Hepatocyte (in vitro differentiated cells): ENCODE measurements at regions not wholly inside any gene's neighbourhood (a gene's known extent, or its start where the extent isn't known, plus 50 kb on each side); places are given as distances from the start of the nearest gene placed in this dataset.
A peak's percentile ranks its signal among the peaks of the same experiment; 100 is the strongest.

Experiments used
- DNase-seq: peaks from one replicate; pipeline ENCODE4 v3.0.0-alpha.2; 2016; ENCODE audit warnings: low spot score
- H2AFZ ChIP-seq: fragments of 200-600 bp; sonication (generic); 2 replicates; pipeline ENCODE4 v1.6.0; 2016; ENCODE audit warnings: antibody characterized with exemption, mild to moderate bottlenecking
- H3K27ac ChIP-seq: fragments of 200-600 bp; sonication (generic); 2 replicates; pipeline ENCODE4 v1.5.1; 2016; ENCODE audit warnings: mild to moderate bottlenecking
- H3K27me3 ChIP-seq: fragments of 200-600 bp; sonication (generic); 2 replicates; pipeline ENCODE4 v1.6.1; 2016
- H3K36me3 ChIP-seq: fragments of 200-600 bp; sonication (generic); replicated peaks from 2 replicates; pipeline ENCODE4 v1.5.1; 2016; ENCODE audit warnings: low read depth; ENCODE audit not compliant: insufficient read depth
- H3K4me1 ChIP-seq: fragments of 200-600 bp; sonication (generic); 2 replicates; pipeline ENCODE4 v1.5.1; 2016; ENCODE audit warnings: mild to moderate bottlenecking, moderate library complexity; ENCODE audit not compliant: insufficient read depth
- H3K4me2 ChIP-seq: fragments of 200-600 bp; sonication (generic); 2 replicates; pipeline ENCODE4 v1.6.0; 2016
- H3K4me3 ChIP-seq: fragments of 200-600 bp; sonication (generic); 2 replicates; pipeline ENCODE4 v1.5.1; 2016; ENCODE audit warnings: mild to moderate bottlenecking
- H3K79me2 ChIP-seq: fragments of 200-600 bp; sonication (generic); 2 replicates; pipeline ENCODE4 v1.6.0; 2017; ENCODE audit warnings: mild to moderate bottlenecking
- H3K9me2 ChIP-seq: fragments of 200-600 bp; sonication (generic); replicated peaks from 2 replicates; pipeline ENCODE4 v1.6.0; 2017; ENCODE audit warnings: mild to moderate bottlenecking; ENCODE audit not compliant: insufficient read depth
- H3K9me3 ChIP-seq: fragments of 200-600 bp; sonication (generic); 2 replicates; pipeline ENCODE4 v1.5.1; 2016; ENCODE audit warnings: low read depth, mild to moderate bottlenecking
- H4K20me1 ChIP-seq: fragments of 200-600 bp; sonication (generic); 2 replicates; pipeline ENCODE4 v1.6.0; 2016; ENCODE audit warnings: mild to moderate bottlenecking; ENCODE audit not compliant: insufficient read depth, poor library complexity, severe bottlenecking
- EZH2 ChIP-seq: fragments of 200-600 bp; sonication (generic); IDR thresholded peaks from 2 replicates; pipeline ENCODE4 v1.6.1; 2016; ENCODE audit warnings: antibody characterized with exemption, mild to moderate bottlenecking, borderline replicate concordance
- EZH2phosphoT487 ChIP-seq: fragments of 200-600 bp; sonication (generic); IDR thresholded peaks from one replicate; pipeline ENCODE4 v1.6.1; 2018; ENCODE audit warnings: antibody characterized with exemption, mild to moderate bottlenecking, low read depth, moderate library complexity; ENCODE audit not compliant: unreplicated experiment, severe bottlenecking
- WGBS: methylation state at CpG from one replicate; pipeline ENCODE4 v1.1.6; 2016; ENCODE audit warnings: low lambda C conversion rate; ENCODE audit errors: missing lambda C conversion rate; 5-methylcytosine and 5-hydroxymethylcytosine counted together
- TF ChIP-seq, protein P1 (sequence below): fragments of 200-600 bp; sonication (generic); IDR thresholded peaks from 2 replicates; pipeline ENCODE4 v1.5.1; 2016; ENCODE audit warnings: antibody characterized with exemption, mild to moderate bottlenecking; ENCODE audit not compliant: poor library complexity

DNA sequence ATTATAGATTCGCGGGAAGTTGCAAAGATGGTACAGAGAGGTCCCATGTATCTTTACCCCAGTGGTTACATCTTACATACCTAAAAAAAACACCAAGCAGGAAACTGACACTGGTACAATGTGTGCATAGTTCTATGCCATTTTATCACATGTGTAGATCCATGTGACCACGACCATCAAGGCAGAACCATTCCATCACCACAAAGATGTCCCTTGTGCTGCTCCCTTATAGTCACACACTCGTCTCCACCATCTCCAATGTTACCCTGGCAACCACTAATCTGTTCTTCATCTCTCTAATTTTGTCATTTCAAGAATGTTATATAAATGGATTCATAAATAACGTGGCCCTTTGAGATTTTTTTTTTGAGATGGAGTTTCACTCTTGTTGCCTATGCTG, 156.9 kb upstream of the MAGI3 start:
- H3K79me2 ChIP-seq = no peaks in the 10 kb centered on the region
- WGBS = 96% methylated on average over 5 of the region's 5 CpGs
- DNase-seq = no peak
- peaks cover 6% of the 10 kb centered on the region for H3K4me1 ChIP-seq
- H3K27ac ChIP-seq = no peak overlapping the region
- H3K4me3 ChIP-seq = no peak overlapping the region
- no peaks in the 10 kb centered on the region for H3K9me2 ChIP-seq
- H3K36me3 ChIP-seq = no peaks in the 10 kb centered on the region
- no peak overlapping the region for H3K4me2 ChIP-seq
- no peaks in the 10 kb centered on the region for H3K9me3 ChIP-seq
- TF ChIP-seq, protein P1, sequence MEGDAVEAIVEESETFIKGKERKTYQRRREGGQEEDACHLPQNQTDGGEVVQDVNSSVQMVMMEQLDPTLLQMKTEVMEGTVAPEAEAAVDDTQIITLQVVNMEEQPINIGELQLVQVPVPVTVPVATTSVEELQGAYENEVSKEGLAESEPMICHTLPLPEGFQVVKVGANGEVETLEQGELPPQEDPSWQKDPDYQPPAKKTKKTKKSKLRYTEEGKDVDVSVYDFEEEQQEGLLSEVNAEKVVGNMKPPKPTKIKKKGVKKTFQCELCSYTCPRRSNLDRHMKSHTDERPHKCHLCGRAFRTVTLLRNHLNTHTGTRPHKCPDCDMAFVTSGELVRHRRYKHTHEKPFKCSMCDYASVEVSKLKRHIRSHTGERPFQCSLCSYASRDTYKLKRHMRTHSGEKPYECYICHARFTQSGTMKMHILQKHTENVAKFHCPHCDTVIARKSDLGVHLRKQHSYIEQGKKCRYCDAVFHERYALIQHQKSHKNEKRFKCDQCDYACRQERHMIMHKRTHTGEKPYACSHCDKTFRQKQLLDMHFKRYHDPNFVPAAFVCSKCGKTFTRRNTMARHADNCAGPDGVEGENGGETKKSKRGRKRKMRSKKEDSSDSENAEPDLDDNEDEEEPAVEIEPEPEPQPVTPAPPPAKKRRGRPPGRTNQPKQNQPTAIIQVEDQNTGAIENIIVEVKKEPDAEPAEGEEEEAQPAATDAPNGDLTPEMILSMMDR = no peak
- TF ChIP-seq EZH2phosphoT487 (no peak), EZH2 (no peak)
- no peaks in the 10 kb centered on the region for H4K20me1 ChIP-seq
- no peaks in the 10 kb centered on the region for H3K27me3 ChIP-seq
- no peak overlapping the region for H2AFZ ChIP-seq

DNA sequence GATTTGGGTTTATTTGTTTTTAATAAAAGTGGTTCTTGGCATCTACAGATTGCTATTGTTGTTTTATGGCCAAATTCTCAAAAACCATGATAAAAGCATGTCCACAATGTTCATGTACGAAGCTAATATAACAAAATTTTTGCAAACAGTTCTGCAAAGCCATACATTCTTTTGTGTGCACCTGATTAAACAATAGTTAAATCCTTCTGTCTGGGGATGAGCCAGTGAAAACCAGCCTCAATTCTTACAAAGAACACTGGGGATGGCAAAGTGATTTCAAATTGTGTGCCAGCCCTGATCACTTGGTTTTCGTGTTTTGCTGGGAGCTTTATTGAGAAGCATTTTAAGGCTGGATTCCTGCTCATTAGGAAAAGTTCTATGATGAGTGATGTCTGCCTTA, 149.1 kb upstream of the MAGI3 start:
- H3K36me3 ChIP-seq = no peaks in the 10 kb centered on the region
- H3K9me3 ChIP-seq = no peaks in the 10 kb centered on the region
- TF ChIP-seq, protein P1 = no peak
- no peak for TF ChIP-seq EZH2
- H3K4me2 ChIP-seq = no peak overlapping the region
- DNase-seq = no peak
- H3K9me2 ChIP-seq = no peaks in the 10 kb centered on the region
- H3K27ac ChIP-seq = no peak overlapping the region
- no peak overlapping the region for H3K4me3 ChIP-seq
- H3K79me2 ChIP-seq = no peaks in the 10 kb centered on the region
- H3K27me3 ChIP-seq = no peaks in the 10 kb centered on the region
- H3K4me1 ChIP-seq = peaks cover 11% of the 10 kb centered on the region
- no peak overlapping the region for H2AFZ ChIP-seq
- no peaks in the 10 kb centered on the region for H4K20me1 ChIP-seq
- 61% methylated on average over 2 of the region's 2 CpGs for WGBS

DNA sequence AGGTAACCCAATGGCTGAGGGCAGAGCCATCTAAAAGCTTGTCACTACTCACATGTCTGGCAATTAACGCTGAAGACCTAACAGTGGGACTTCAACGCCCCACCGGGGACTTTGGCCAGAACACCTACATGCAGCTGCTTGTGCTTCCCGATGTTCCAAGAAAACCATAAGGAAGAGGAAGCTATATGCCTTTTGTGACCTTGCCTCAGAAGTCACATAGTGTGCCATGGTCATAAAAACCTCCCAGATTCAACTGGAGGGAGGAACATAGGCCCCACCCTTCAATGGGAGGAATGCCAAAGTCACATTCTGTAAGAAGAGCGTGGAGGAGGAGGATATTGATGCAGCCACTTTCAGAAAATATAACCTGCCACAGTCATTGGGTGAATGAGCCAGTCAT, 147.8 kb upstream of the MAGI3 start:
- Histone ChIP-seq H3K27ac (peak overlapping the region; percentile 31), H4K20me1 (no peaks in the 10 kb centered on the region), H3K4me1 (peaks cover 11% of the 10 kb centered on the region), H3K36me3 (no peaks in the 10 kb centered on the region), H3K4me3 (no peak overlapping the region), H3K27me3 (no peaks in the 10 kb centered on the region), H3K9me2 (no peaks in the 10 kb centered on the region), H3K79me2 (no peaks in the 10 kb centered on the region), H3K4me2 (no peak overlapping the region), H3K9me3 (no peaks in the 10 kb centered on the region), H2AFZ (no peak overlapping the region)
- peak; percentile 47 for DNase-seq
- WGBS = 84% methylated on average over 5 of the region's 5 CpGs
- TF ChIP-seq EZH2 = no peak
- TF ChIP-seq, protein P1 = no peak
- TF ChIP-seq EZH2phosphoT487 = no peak

DNA sequence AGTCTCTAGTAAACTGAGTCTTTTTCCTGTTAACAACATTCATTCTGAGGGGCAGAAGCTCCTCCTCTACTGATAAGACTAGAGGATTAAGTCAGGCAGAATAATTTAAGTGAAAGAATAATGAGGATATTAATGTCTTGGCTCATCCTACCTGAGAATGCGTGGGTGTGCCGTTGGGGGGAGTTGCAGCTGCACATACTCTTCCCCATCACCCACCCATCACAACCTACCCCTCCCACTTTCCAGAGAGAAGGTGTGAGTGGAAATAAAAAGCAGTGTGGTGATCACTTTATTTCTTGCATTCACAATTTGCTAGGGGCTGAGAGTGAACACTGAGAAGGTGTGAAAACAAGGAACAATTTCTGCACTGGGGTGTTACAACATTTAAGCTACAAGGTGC, 146.8 kb upstream of the MAGI3 start:
- peaks cover 11% of the 10 kb centered on the region for H3K4me1 ChIP-seq
- H2AFZ ChIP-seq = no peak overlapping the region
- H3K27me3 ChIP-seq = no peaks in the 10 kb centered on the region
- H3K27ac ChIP-seq = no peak overlapping the region
- no peak for DNase-seq
- H3K9me3 ChIP-seq = no peaks in the 10 kb centered on the region
- TF ChIP-seq EZH2phosphoT487 (no peak), EZH2 (no peak)
- TF ChIP-seq, protein P1 = no peak
- no peaks in the 10 kb centered on the region for H3K9me2 ChIP-seq
- H3K4me3 ChIP-seq = no peak overlapping the region
- H3K79me2 ChIP-seq = no peaks in the 10 kb centered on the region
- WGBS = 71% methylated on average over 2 of the region's 2 CpGs
- no peaks in the 10 kb centered on the region for H3K36me3 ChIP-seq
- no peaks in the 10 kb centered on the region for H4K20me1 ChIP-seq
- no peak overlapping the region for H3K4me2 ChIP-seq
